Mesothelial cell of epicardium (in vitro differentiated cells): ENCODE measurements at regions not wholly inside any gene's neighbourhood (a gene's known extent, or its start where the extent isn't known, plus 50 kb on each side); places are given as distances from the start of the nearest gene placed in this dataset.

ENCODE experiments used
- DNase-seq, 2 experiments: peaks; one replicate each; pipeline ENCODE4 v3.0.0; 2021; ENCODE audit warnings: low spot score in 2 of 2; ENCODE audit not compliant: unreplicated experiment in 2 of 2
- H3K27ac Mint-ChIP-seq: 2 replicates; pipeline ENCODE4 v1.8.0; 2021; ENCODE audit warnings: mixed read lengths
- H3K27me3 Mint-ChIP-seq: 2 replicates; pipeline ENCODE4 v1.8.0; 2021; ENCODE audit warnings: low read depth, mixed read lengths
- H3K36me3 Mint-ChIP-seq: 2 replicates; pipeline ENCODE4 v1.8.0; 2021; ENCODE audit warnings: mixed read lengths
- H3K4me1 Mint-ChIP-seq: 2 replicates; pipeline ENCODE4 v1.8.0; 2021; ENCODE audit warnings: mixed read lengths
- H3K4me3 Mint-ChIP-seq: 2 replicates; pipeline ENCODE4 v1.8.0; 2021; ENCODE audit warnings: mild to moderate bottlenecking, moderate library complexity, mixed read lengths
- H3K9me3 Mint-ChIP-seq: 2 replicates; pipeline ENCODE4 v1.8.0; 2021; ENCODE audit warnings: mixed read lengths
- CTCF ChIP-seq: fragments of 200-600 bp; sonication (generic); IDR thresholded peaks from one replicate; pipeline ENCODE4 v1.5.0; 2021; ENCODE audit warnings: antibody characterized with exemption; ENCODE audit not compliant: unreplicated experiment

DNA sequence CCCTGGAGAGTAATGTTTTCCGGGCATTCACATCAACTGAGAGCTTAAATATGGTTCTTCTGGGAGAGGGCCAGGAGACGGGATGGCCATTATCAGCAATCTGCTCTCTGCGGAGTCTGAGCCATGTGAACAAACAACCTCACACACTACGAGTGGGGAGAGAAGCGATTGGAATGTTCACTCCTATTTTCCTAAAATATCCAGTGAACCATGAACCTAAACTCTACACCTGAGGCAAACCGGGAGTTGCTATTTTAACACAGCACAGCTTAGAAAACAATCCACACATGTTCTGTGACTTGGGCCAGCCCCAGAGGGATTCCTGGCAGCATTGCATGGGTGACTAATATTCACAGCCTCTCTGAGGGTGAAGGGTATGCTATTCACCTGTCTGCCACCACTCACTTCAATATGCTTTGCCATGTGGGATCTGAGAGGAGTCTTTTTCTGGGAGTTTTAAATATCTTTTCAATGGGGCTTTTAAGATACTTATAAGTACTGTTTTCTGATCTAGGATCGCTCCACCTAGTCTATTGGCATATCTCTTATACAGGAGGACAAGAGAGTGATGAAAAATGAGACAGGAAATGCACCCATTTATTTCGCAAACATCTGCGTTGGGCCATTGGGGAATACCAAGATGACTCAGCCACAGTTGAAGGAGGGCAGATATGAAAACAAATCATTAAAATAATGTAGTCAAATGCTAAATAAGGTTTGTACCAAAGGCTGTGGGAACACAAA, 72.6 kb upstream of the SERP2 start:
- TF ChIP-seq CTCF: no peak
- Mint-ChIP-seq H3K4me1 (peaks cover 25% of the 10 kb centered on the region), H3K4me3 (no peak overlapping the region), H3K27ac (no peak overlapping the region), H3K27me3 (peaks cover 6% of the 10 kb centered on the region), H3K36me3 (no peaks in the 10 kb centered on the region), H3K9me3 (no peaks in the 10 kb centered on the region)
- no peak for DNase-seq

DNA sequence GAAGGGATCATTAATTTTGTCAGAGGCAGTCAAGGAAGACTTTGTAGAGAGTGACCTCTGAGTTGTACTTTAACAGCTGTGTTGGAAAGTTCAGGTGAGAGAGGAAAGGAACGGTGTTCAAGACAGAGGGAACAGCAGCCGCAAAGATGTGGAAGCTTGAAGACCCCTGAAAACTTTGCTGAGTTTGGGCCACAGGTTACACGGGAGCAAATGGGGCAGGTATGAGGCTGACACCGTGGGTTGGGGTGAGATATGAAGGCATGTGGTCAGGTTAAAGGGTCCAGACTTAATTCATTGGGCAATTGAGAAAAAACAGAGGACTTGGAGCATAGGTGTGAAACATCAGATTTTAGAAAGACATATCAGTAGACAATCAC, 72.0 kb upstream of the SERP2 start:
- Mint-ChIP-seq H3K36me3 (no peaks in the 10 kb centered on the region), H3K4me1 (peaks cover 31% of the 10 kb centered on the region), H3K27me3 (peaks cover 6% of the 10 kb centered on the region), H3K4me3 (no peak overlapping the region), H3K9me3 (no peaks in the 10 kb centered on the region), H3K27ac (no peak overlapping the region)
- no peak for TF ChIP-seq CTCF
- DNase-seq: no peak

GRCh38 chr13:44302233-44302632, 71.4 kb upstream of the SERP2 start:
- no peak for TF ChIP-seq CTCF
- no peak for DNase-seq
- no peak overlapping the region for H3K4me3 Mint-ChIP-seq
- peaks cover 32% of the 10 kb centered on the region for H3K4me1 Mint-ChIP-seq
- no peak overlapping the region for H3K27ac Mint-ChIP-seq
- no peaks in the 10 kb centered on the region for H3K36me3 Mint-ChIP-seq
- H3K9me3 Mint-ChIP-seq: no peaks in the 10 kb centered on the region
- H3K27me3 Mint-ChIP-seq: no peaks in the 10 kb centered on the region

- Mint-ChIP-seq H3K27me3 (no peaks in the 10 kb centered on the region), H3K9me3 (no peaks in the 10 kb centered on the region), H3K36me3 (no peaks in the 10 kb centered on the region), H3K4me1 (peaks cover 36% of the 10 kb centered on the region), H3K27ac (no peak overlapping the region), H3K4me3 (no peak overlapping the region)
- TF ChIP-seq CTCF: no peak
- DNase-seq: no peak
Observed at GRCh38 chr13:44302940-44303575, 70.6 kb upstream of the SERP2 start.

- no peak overlapping the region for H3K27ac Mint-ChIP-seq
- no peaks in the 10 kb centered on the region for H3K36me3 Mint-ChIP-seq
- H3K27me3 Mint-ChIP-seq: no peaks in the 10 kb centered on the region
- no peak for DNase-seq
- no peak overlapping the region for H3K4me3 Mint-ChIP-seq
- no peaks in the 10 kb centered on the region for H3K9me3 Mint-ChIP-seq
- peaks cover 36% of the 10 kb centered on the region for H3K4me1 Mint-ChIP-seq
- no peak for TF ChIP-seq CTCF
Observed at GRCh38 chr13:44303681-44304432, 69.8 kb upstream of the SERP2 start.
